GM10266 (cell line): ENCODE measurements at regions not wholly inside any gene's neighbourhood (a gene's known extent, or its start where the extent isn't known, plus 50 kb on each side); places are given as distances from the start of the nearest gene placed in this dataset.

Experiments
- DNase-seq: peaks from one replicate; pipeline ENCODE4 v3.0.0; 2012; ENCODE audit errors: extremely low spot score
- TF ChIP-seq, protein P1 (sequence below): IDR thresholded peaks from 2 replicates; pipeline ENCODE4 v1.5.1; 2012; ENCODE audit warnings: mild to moderate bottlenecking, low read depth; ENCODE audit not compliant: control insufficient read depth, insufficient read depth; ENCODE audit errors: missing control alignments

- TF ChIP-seq, protein P1, sequence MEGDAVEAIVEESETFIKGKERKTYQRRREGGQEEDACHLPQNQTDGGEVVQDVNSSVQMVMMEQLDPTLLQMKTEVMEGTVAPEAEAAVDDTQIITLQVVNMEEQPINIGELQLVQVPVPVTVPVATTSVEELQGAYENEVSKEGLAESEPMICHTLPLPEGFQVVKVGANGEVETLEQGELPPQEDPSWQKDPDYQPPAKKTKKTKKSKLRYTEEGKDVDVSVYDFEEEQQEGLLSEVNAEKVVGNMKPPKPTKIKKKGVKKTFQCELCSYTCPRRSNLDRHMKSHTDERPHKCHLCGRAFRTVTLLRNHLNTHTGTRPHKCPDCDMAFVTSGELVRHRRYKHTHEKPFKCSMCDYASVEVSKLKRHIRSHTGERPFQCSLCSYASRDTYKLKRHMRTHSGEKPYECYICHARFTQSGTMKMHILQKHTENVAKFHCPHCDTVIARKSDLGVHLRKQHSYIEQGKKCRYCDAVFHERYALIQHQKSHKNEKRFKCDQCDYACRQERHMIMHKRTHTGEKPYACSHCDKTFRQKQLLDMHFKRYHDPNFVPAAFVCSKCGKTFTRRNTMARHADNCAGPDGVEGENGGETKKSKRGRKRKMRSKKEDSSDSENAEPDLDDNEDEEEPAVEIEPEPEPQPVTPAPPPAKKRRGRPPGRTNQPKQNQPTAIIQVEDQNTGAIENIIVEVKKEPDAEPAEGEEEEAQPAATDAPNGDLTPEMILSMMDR: no peak
Measured at GRCh38 chr2:66281980-66282379, 152.9 kb upstream of the MEIS1 start.

DNA sequence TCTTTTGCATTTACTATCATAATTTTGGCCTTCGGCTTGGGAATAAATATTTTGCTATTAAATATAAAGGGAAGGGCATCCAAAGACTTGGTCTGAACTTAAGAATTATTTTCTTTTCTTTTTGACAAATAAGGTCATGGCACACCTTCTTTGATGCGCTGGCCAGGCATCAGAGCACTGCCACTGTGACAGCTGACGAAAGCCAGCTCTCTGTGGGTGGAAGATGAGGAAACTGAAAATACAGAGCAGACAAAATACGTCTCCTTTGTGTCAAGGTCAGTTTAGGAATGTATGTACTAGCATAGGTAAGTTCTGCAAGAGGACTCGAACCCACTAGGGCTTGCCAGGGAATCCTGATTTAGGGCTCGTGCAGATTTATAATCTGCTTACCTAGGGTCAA lies 155.9 kb upstream of the MEIS1 start:
- no peak for DNase-seq
- TF ChIP-seq, protein P1: no peak

More at GRCh38 chr2:66281980-66282379, 152.9 kb upstream of the MEIS1 start:
- no peak for DNase-seq

GRCh38 chr2:66275984-66276383 lies 158.9 kb upstream of the MEIS1 start:
- DNase-seq: no peak
- TF ChIP-seq, protein P1: no peak

DNA sequence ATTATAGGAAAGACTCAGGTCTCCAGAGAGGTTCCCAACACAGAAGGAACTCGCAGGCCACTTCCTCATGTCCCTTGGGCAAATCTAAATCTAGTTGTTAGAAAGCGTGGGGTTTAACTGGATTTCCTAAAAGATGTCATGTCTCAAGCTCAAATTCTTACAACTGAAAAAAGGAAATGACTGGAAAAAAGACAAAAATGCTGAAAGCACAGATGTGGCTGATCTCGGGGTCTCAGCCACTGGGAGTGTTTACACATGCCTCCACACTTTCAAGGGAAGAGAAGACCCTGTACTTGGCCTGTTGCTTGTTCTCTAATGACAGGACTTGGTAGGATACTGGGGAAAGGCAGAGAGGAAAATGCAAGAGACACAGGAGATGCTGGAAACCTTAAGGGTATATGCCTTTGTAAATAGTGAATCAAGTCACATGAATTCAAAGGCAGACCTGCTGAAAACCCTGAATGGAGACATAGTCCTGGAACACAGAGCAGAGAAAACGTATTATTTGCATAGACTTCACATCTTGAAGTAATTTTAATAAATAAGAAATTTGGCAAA lies 160.9 kb upstream of the MEIS1 start:
- DNase-seq: no peak
- TF ChIP-seq, protein P1: no peak

DNA sequence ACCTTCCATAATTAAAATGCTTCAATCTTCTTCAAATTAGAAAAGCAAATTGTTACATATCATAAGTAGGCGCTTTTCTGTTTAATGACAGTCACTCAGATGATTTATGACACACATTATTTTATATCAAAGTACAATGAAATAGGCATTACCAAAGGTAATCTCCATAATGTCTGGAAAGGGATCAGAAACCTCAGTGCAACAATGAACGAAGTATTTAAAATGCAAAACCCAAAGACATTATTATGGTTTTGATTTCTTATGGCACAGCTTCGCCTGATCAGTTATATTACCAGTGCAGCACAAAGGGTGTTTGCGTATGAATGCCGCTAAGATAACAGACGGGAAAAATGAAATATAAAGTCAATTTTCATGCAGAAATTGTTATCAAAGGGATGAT lies 162.2 kb upstream of the MEIS1 start:
- TF ChIP-seq, protein P1: no peak
- no peak for DNase-seq

GRCh38 chr2:66271777-66272176 lies 163.1 kb upstream of the MEIS1 start:
- DNase-seq: no peak
- TF ChIP-seq, protein P1: no peak

DNA sequence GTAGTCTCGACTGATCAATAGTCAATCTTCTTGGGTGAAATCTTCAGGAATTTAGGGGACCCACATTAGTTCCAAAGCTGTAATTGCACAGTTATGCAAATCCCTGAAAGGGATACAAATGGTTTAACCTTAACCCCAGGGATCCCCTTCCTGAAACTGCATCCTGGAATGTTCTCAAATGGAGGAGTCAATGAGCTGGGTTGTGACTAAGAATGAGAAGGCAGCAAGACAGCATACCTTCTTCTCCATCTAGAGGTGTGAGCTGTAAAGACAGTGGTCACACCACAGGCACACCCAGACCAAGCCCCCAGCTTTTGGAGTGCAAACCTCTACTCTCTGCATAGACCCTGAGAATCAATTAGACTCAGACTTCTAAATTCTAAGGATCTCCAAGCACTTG lies 164.7 kb upstream of the MEIS1 start:
- TF ChIP-seq, protein P1: no peak
- no peak for DNase-seq
